K562 (cell line): ENCODE measurements at regions not wholly inside any gene's neighbourhood (a gene's known extent, or its start where the extent isn't known, plus 50 kb on each side); places are given as distances from the start of the nearest gene placed in this dataset.

Source experiments
- HDAC2 ChIP-seq: fragments of 450-650 bp; IDR thresholded peaks from 2 replicates; pipeline ENCODE4 v1.6.1; 2016; ENCODE audit warnings: mild to moderate bottlenecking
- SMAD2 ChIP-seq: fragments of 150-350 bp; IDR thresholded peaks from 2 replicates; pipeline ENCODE4 v1.6.1; 2014; ENCODE audit warnings: low read depth, mild to moderate bottlenecking, low read length
- ZNF239 ChIP-seq: fragments of 250-450 bp; sonication (Bioruptor Pico); IDR thresholded peaks from 2 replicates; pipeline ENCODE4 v1.4.0; 2020; ENCODE audit warnings: mild to moderate bottlenecking
- TF ChIP-seq, protein P1 (sequence below): fragments of 450-650 bp; formaldehyde crosslinking; IDR thresholded peaks from 2 replicates; pipeline ENCODE4 v1.4.0; 2022; ENCODE audit warnings: missing genetic modification characterization
- TF ChIP-seq, protein P2 (sequence below): fragments of 450-650 bp; IDR thresholded peaks from 2 replicates; pipeline ENCODE4 v1.6.1; 2016; ENCODE audit warnings: borderline replicate concordance
- TF ChIP-seq, protein P3 (sequence below): fragments of 450-650 bp; formaldehyde crosslinking; IDR thresholded peaks from 2 replicates; pipeline ENCODE4 v1.4.0; 2020; ENCODE audit warnings: mild to moderate bottlenecking, moderate library complexity
- TF ChIP-seq, protein P4 (sequence below): sonication (generic); formaldehyde crosslinking; IDR thresholded peaks from 2 replicates; pipeline ENCODE4 v1.8.1; 2023; ENCODE audit warnings: mild to moderate bottlenecking, missing genetic modification reagents
- TF ChIP-seq, protein P5 (sequence below): fragments of 250-450 bp; sonication (Bioruptor Pico); IDR thresholded peaks from 2 replicates; pipeline ENCODE4 v1.8.0; 2021; ENCODE audit warnings: moderate library complexity, mild to moderate bottlenecking, inconsistent platforms
- TF ChIP-seq, protein P6 (sequence below): fragments of 250-450 bp; sonication (Bioruptor Pico); IDR thresholded peaks from 2 replicates; pipeline ENCODE4 v1.4.0; 2020; ENCODE audit warnings: mild to moderate bottlenecking, moderate library complexity

DNA sequence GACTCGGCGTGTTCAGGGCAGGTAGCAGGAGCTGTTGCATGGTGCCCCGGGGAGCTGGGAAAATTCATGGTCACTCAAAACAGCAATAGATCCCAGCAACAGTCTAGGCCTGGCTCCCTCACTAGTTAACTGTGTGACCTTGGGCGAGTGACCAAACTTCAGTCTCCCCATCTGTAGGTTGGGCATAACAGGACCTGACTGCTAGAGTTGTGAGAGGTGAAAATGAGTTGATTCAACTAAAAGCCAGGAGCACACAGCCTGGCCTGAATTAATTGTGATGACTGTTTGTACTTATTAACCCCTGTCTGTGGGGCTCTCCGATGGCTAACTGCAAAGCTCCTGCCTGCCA is 306.9 kb downstream of the SOX9 start (continued):
- TF ChIP-seq, protein P1, sequence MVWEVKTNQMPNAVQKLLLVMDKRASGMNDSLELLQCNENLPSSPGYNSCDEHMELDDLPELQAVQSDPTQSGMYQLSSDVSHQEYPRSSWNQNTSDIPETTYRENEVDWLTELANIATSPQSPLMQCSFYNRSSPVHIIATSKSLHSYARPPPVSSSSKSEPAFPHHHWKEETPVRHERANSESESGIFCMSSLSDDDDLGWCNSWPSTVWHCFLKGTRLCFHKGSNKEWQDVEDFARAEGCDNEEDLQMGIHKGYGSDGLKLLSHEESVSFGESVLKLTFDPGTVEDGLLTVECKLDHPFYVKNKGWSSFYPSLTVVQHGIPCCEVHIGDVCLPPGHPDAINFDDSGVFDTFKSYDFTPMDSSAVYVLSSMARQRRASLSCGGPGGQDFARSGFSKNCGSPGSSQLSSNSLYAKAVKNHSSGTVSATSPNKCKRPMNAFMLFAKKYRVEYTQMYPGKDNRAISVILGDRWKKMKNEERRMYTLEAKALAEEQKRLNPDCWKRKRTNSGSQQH: no peak
- TF ChIP-seq, protein P2, sequence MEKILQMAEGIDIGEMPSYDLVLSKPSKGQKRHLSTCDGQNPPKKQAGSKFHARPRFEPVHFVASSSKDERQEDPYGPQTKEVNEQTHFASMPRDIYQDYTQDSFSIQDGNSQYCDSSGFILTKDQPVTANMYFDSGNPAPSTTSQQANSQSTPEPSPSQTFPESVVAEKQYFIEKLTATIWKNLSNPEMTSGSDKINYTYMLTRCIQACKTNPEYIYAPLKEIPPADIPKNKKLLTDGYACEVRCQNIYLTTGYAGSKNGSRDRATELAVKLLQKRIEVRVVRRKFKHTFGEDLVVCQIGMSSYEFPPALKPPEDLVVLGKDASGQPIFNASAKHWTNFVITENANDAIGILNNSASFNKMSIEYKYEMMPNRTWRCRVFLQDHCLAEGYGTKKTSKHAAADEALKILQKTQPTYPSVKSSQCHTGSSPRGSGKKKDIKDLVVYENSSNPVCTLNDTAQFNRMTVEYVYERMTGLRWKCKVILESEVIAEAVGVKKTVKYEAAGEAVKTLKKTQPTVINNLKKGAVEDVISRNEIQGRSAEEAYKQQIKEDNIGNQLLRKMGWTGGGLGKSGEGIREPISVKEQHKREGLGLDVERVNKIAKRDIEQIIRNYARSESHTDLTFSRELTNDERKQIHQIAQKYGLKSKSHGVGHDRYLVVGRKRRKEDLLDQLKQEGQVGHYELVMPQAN: no peak
- TF ChIP-seq SMAD2: no peak
- TF ChIP-seq, protein P3, sequence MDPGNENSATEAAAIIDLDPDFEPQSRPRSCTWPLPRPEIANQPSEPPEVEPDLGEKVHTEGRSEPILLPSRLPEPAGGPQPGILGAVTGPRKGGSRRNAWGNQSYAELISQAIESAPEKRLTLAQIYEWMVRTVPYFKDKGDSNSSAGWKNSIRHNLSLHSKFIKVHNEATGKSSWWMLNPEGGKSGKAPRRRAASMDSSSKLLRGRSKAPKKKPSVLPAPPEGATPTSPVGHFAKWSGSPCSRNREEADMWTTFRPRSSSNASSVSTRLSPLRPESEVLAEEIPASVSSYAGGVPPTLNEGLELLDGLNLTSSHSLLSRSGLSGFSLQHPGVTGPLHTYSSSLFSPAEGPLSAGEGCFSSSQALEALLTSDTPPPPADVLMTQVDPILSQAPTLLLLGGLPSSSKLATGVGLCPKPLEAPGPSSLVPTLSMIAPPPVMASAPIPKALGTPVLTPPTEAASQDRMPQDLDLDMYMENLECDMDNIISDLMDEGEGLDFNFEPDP (CRISPR knock-in tag): no peak
- TF ChIP-seq ZNF239 (CRISPR knock-in tag): no peak
- TF ChIP-seq, protein P4, sequence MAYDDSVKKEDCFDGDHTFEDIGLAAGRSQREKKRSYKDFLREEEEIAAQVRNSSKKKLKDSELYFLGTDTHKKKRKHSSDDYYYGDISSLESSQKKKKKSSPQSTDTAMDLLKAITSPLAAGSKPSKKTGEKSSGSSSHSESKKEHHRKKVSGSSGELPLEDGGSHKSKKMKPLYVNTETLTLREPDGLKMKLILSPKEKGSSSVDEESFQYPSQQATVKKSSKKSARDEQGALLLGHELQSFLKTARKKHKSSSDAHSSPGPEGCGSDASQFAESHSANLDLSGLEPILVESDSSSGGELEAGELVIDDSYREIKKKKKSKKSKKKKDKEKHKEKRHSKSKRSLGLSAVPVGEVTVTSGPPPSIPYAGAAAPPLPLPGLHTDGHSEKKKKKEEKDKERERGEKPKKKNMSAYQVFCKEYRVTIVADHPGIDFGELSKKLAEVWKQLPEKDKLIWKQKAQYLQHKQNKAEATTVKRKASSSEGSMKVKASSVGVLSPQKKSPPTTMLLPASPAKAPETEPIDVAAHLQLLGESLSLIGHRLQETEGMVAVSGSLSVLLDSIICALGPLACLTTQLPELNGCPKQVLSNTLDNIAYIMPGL: no peak
- TF ChIP-seq, protein P5, sequence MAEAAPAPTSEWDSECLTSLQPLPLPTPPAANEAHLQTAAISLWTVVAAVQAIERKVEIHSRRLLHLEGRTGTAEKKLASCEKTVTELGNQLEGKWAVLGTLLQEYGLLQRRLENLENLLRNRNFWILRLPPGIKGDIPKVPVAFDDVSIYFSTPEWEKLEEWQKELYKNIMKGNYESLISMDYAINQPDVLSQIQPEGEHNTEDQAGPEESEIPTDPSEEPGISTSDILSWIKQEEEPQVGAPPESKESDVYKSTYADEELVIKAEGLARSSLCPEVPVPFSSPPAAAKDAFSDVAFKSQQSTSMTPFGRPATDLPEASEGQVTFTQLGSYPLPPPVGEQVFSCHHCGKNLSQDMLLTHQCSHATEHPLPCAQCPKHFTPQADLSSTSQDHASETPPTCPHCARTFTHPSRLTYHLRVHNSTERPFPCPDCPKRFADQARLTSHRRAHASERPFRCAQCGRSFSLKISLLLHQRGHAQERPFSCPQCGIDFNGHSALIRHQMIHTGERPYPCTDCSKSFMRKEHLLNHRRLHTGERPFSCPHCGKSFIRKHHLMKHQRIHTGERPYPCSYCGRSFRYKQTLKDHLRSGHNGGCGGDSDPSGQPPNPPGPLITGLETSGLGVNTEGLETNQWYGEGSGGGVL: no peak
- TF ChIP-seq, protein P6, sequence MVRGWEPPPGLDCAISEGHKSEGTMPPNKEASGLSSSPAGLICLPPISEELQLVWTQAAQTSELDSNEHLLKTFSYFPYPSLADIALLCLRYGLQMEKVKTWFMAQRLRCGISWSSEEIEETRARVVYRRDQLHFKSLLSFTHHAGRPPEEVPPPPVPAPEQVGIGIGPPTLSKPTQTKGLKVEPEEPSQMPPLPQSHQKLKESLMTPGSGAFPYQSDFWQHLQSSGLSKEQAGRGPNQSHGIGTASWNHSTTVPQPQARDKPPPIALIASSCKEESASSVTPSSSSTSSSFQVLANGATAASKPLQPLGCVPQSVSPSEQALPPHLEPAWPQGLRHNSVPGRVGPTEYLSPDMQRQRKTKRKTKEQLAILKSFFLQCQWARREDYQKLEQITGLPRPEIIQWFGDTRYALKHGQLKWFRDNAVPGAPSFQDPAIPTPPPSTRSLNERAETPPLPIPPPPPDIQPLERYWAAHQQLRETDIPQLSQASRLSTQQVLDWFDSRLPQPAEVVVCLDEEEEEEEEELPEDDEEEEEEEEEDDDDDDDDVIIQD (CRISPR knock-in tag): no peak
- TF ChIP-seq HDAC2: no peak
